HEK293T (cell line): ENCODE measurements at regions not wholly inside any gene's neighbourhood (a gene's known extent, or its start where the extent isn't known, plus 50 kb on each side); places are given as distances from the start of the nearest gene placed in this dataset.
"Not testable (repeated sequence)": the region's sequence is repeated elsewhere in the genome, so short reads cannot be mapped to it uniquely, and the experiment has no call there.

ENCODE experiments used
- CTCF ChIA-PET: fragments of 350-600 bp; formaldehyde crosslinking; extraction: SDS; loops from one replicate; lab custom pipeline; 2021; ENCODE audit warnings: antibody characterized with exemption, inconsistent platforms; lab: Yijun Ruan, JAX
- POLR2A ChIA-PET: fragments of 350-600 bp; formaldehyde crosslinking; extraction: SDS; loops from one replicate; lab custom pipeline; 2020; ENCODE audit warnings: antibody characterized with exemption, inconsistent platforms; lab: Yijun Ruan, JAX
- DNase-seq: peaks from one replicate; pipeline ENCODE4 v3.0.0; 2012; ENCODE audit warnings: mixed read lengths; ENCODE audit errors: extremely low spot score
- ARNT ChIP-seq: fragments of 450-650 bp; IDR thresholded peaks from 2 replicates; pipeline ENCODE4 v1.6.1; 2017; ENCODE audit warnings: mild to moderate bottlenecking
- BHLHE40 ChIP-seq: fragments of 450-650 bp; IDR thresholded peaks from 2 replicates; pipeline ENCODE4 v1.6.1; 2016; ENCODE audit warnings: mild to moderate bottlenecking, moderate library complexity, borderline replicate concordance
- CTBP1 ChIP-seq: fragments of 450-650 bp; IDR thresholded peaks from 2 replicates; pipeline ENCODE4 v1.6.1; 2016; ENCODE audit warnings: borderline replicate concordance
- ELF4 ChIP-seq: fragments of 450-650 bp; IDR thresholded peaks from 2 replicates; pipeline ENCODE4 v1.6.1; 2017; ENCODE audit warnings: antibody characterized with exemption
- FOXA1 ChIP-seq: fragments of 450-650 bp; IDR thresholded peaks from 2 replicates; pipeline ENCODE4 v1.6.1; 2016; ENCODE audit warnings: mild to moderate bottlenecking
- FOXK2 ChIP-seq: fragments of 450-650 bp; IDR thresholded peaks from 2 replicates; pipeline ENCODE4 v1.6.1; 2016; ENCODE audit warnings: mild to moderate bottlenecking
- FOXM1 ChIP-seq: fragments of 450-650 bp; IDR thresholded peaks from 2 replicates; pipeline ENCODE4 v1.6.1; 2017; ENCODE audit warnings: mild to moderate bottlenecking, borderline replicate concordance
- HDGF ChIP-seq: fragments of 450-650 bp; IDR thresholded peaks from 2 replicates; pipeline ENCODE4 v1.6.1; 2017; ENCODE audit warnings: antibody characterized with exemption, borderline replicate concordance
- L3MBTL2 ChIP-seq: fragments of 450-650 bp; conservative IDR thresholded peaks from 2 replicates; pipeline ENCODE4 v1.6.1; 2016; ENCODE audit warnings: mild to moderate bottlenecking
- LEF1 ChIP-seq: fragments of 450-650 bp; IDR thresholded peaks from 2 replicates; pipeline ENCODE4 v1.6.1; 2017; ENCODE audit warnings: mild to moderate bottlenecking, borderline replicate concordance
- NFRKB ChIP-seq: fragments of 450-650 bp; IDR thresholded peaks from 2 replicates; pipeline ENCODE4 v1.6.1; 2016; ENCODE audit warnings: mild to moderate bottlenecking, moderate library complexity
- PKNOX1 ChIP-seq: fragments of 450-650 bp; IDR thresholded peaks from 2 replicates; pipeline ENCODE4 v1.6.1; 2016
- SP1 ChIP-seq: fragments of 450-650 bp; IDR thresholded peaks from 2 replicates; pipeline ENCODE4 v1.6.1; 2017
- SUZ12 ChIP-seq: fragments of 450-650 bp; IDR thresholded peaks from 2 replicates; pipeline ENCODE4 v1.6.1; 2016; ENCODE audit warnings: mild to moderate bottlenecking
- TARDBP ChIP-seq: fragments of 450-650 bp; IDR thresholded peaks from 2 replicates; pipeline ENCODE4 v1.6.1; 2016
- ZNF384 ChIP-seq: fragments of 450-650 bp; IDR thresholded peaks from 2 replicates; pipeline ENCODE4 v1.6.1; 2016

GRCh38 chr3:8423307-8423706, 78.3 kb upstream of the LMCD1 start:
- no peak for DNase-seq
- TF ChIP-seq SUZ12 (no peak), LEF1 (no peak), FOXK2 (no peak), SP1 (no peak), TARDBP (no peak), FOXM1 (no peak), ARNT (no peak), ZNF384 (no peak), NFRKB (no peak), PKNOX1 (no peak), HDGF (no peak), BHLHE40 (no peak), FOXA1 (no peak)
- ChIA-PET POLR2A (no interaction called here), CTCF (interaction anchor here (0.7 to 1.4 kb wide), 3 partner anchors 74 to 258 kb away, joined by 3 to 5 read pairs (median 5); no protein-coding TSS in a partner anchor)

GRCh38 chr3:8424281-8424680, 77.3 kb upstream of the LMCD1 start:
- no peak for DNase-seq
- no peak for TF ChIP-seq L3MBTL2
- no peak for TF ChIP-seq BHLHE40
- ChIA-PET CTCF (interaction anchor here (1.2 to 1.4 kb wide), 2 partner anchors 19 to 198 kb away, joined by 3 read pairs; no protein-coding TSS in a partner anchor), POLR2A (no interaction called here)

- no peak for DNase-seq
- TF ChIP-seq HDGF, result no peak
- no peak for TF ChIP-seq FOXK2
- TF ChIP-seq ARNT, result no peak
- no peak for TF ChIP-seq SP1
- TF ChIP-seq NFRKB, result no peak
- no peak for TF ChIP-seq LEF1
- TF ChIP-seq L3MBTL2, result no peak
- TF ChIP-seq ZNF384, result no peak
- no peak for TF ChIP-seq FOXA1
- TF ChIP-seq SUZ12, result no peak
- TF ChIP-seq TARDBP, result no peak
- TF ChIP-seq BHLHE40, result no peak
- TF ChIP-seq CTBP1, result no peak
- POLR2A ChIA-PET, result no interaction called here
- CTCF ChIA-PET, result interaction anchor here (0.6 to 1.1 kb wide), 2 partner anchors 21 to 170 kb away, joined by 3 read pairs; no protein-coding TSS in a partner anchor
These were observed 64.8 kb upstream of the LMCD1 start for GRCh38 chr3:8436661-8437287.

GRCh38 chr3:8438507-8439079, 63.0 kb upstream of the LMCD1 start:
- ChIA-PET CTCF (no interaction called here), POLR2A (no interaction called here)
- DNase-seq, result no peak
- TF ChIP-seq TARDBP (no peak), FOXM1 (no peak), CTBP1 (no peak)

- POLR2A ChIA-PET, DNase-seq, CTCF ChIA-PET: not testable (repeated sequence)
These were observed 61.5 kb upstream of the LMCD1 start for GRCh38 chr3:8440142-8440541.

GRCh38 chr3:8441969-8442559, 59.6 kb upstream of the LMCD1 start:
- ChIA-PET CTCF (interaction anchor here (0.7 to 1.2 kb wide), 4 partner anchors 17 to 184 kb away, joined by 3 to 4 read pairs (median 3); no protein-coding TSS in a partner anchor), POLR2A (no interaction called here)
- DNase-seq, result peak; percentile 69
- TF ChIP-seq HDGF, result no peak
- TF ChIP-seq ARNT, result no peak
- TF ChIP-seq ZNF384, result no peak
- no peak for TF ChIP-seq NFRKB
- TF ChIP-seq ELF4, result no peak

- no peak for DNase-seq
- TF ChIP-seq FOXA1, result no peak
- TF ChIP-seq LEF1, result no peak
- no peak for TF ChIP-seq ELF4
- TF ChIP-seq PKNOX1, result no peak
- no peak for TF ChIP-seq NFRKB
- no peak for TF ChIP-seq HDGF
- TF ChIP-seq L3MBTL2, result no peak
- TF ChIP-seq CTBP1, result no peak
- no peak for TF ChIP-seq FOXM1
- TF ChIP-seq FOXK2, result no peak
- TF ChIP-seq ARNT, result no peak
- no peak for TF ChIP-seq TARDBP
- no peak for TF ChIP-seq SP1
- TF ChIP-seq ZNF384, result no peak
- no peak for TF ChIP-seq SUZ12
- TF ChIP-seq BHLHE40, result no peak
- POLR2A ChIA-PET, result no interaction called here
- CTCF ChIA-PET, result interaction anchor here (0.6 to 1.2 kb wide), 3 partner anchors 103 to 182 kb away, joined by 4 to 6 read pairs (median 6); no protein-coding TSS in a partner anchor
These were observed 58.5 kb upstream of the LMCD1 start for GRCh38 chr3:8442993-8443650.
